ENCODE measurements at regions not wholly inside any gene's neighbourhood (a gene's known extent, or its start where the extent isn't known, plus 50 kb on each side); places are given as distances from the start of the nearest gene placed in this dataset.

GRCh38 chr3:74413547-74414241 lies 200.8 kb downstream of the CNTN3 start:
- TF ChIP-seq CTCF (IDR thresholded peaks at IDR 0.05; ENCODE audit: low read length), result no peak
- no peak for TF ChIP-seq EZH2 (optimal IDR thresholded peaks at IDR 0.05; ENCODE audit: low read depth, low read length)
